Gastrocnemius medialis (tissue), 4 donors: ENCODE measurements at regions not wholly inside any gene's neighbourhood (a gene's known extent, or its start where the extent isn't known, plus 50 kb on each side); places are given as distances from the start of the nearest gene placed in this dataset.

Experiments
- ATAC-seq, 2 donors: fragments of 150-250 bp; one replicate each; pipeline ENCODE4 v1.9.1; 2016
- DNase-seq, 2 donors: peaks; one replicate each; pipeline ENCODE4 v3.0.0-alpha.2; 2019
- H3K27ac ChIP-seq, 4 donors: fragments of 200-600 bp; sonication (generic); 1 replicate in 1 of 4; 2 replicates in 3 of 4; pipeline ENCODE4 v1.5.1; 2016 to 2018; ENCODE audit warnings: mild to moderate bottlenecking in 2 of 4, moderate library complexity in 1 of 4
- H3K27me3 ChIP-seq, 3 donors: fragments of 200-600 bp; sonication (generic) in 2 of 3; 1 replicate in 1 of 3; 2 replicates in 2 of 3; pipeline versions ENCODE4 v1.5.1 to v1.6.0; 2016 to 2019; ENCODE audit warnings: mild to moderate bottlenecking in 1 of 3, moderate library complexity in 1 of 3
- H3K36me3 ChIP-seq, 2 donors: fragments of 200-600 bp; sonication (generic) in 1 of 2; one replicate each; pipeline ENCODE4 v1.5.1; 2017 to 2018
- H3K4me1 ChIP-seq, 2 donors: fragments of 200-600 bp; sonication (generic) in 1 of 2; one replicate each; pipeline ENCODE4 v1.5.1; 2016 to 2017; ENCODE audit warnings: mild to moderate bottlenecking in 2 of 2
- H3K4me3 ChIP-seq, 4 donors: fragments of 200-600 bp; sonication (generic) in 3 of 4; 1 replicate in 1 of 4; 2 replicates in 3 of 4; pipeline ENCODE4 v1.5.1; 2016 to 2019; ENCODE audit warnings: mild to moderate bottlenecking in 2 of 4
- H3K9me3 ChIP-seq, 3 donors: fragments of 200-600 bp; sonication (generic) in 2 of 3; 1 replicate in 1 of 3; 2 replicates in 2 of 3; pipeline ENCODE4 v1.5.1; 2016 to 2019
- CTCF ChIP-seq, 5 experiments: fragments of 450-650 bp in 3 of 5; fragments of 200-600 bp in 2 of 5; sonication (generic) in 2 of 5; IDR thresholded peaks in 4 of 5; conservative IDR thresholded peaks in 1 of 5; 1 replicate in 4 of 5; 2 replicates in 1 of 5; pipeline ENCODE4 v1.5.1; 2016 to 2019; ENCODE audit warnings: antibody characterized with exemption in 5 of 5, mild to moderate bottlenecking in 3 of 5, moderate library complexity in 3 of 5
- POLR2A ChIP-seq, 2 donors: fragments of 450-650 bp; IDR thresholded peaks; one replicate each; pipeline ENCODE4 v1.6.1; 2017; ENCODE audit warnings: antibody characterized with exemption in 2 of 2, mild to moderate bottlenecking in 2 of 2, moderate library complexity in 2 of 2
- in situ Hi-C, 4 donors: fragments of 200-750 bp; cut with MboI; loops; one replicate each; pipeline versions ENCODE4 v1.15.0 to v1.8.0; 2017; ENCODE audit warnings: low sequenced_read_pairs in 4 of 4
- intact Hi-C: fragments of 100-400 bp; cut with DNase I; formaldehyde crosslinking; loops from one replicate; pipeline ENCODE4 v1.15.1; 2023; ENCODE audit warnings: low total_unique reads

- Histone ChIP-seq H3K9me3 (no peaks in the 10 kb centered on the region), H3K27me3 (no peaks in the 10 kb centered on the region), H3K27ac (no peak overlapping the region), H3K4me1 (no peaks in the 10 kb centered on the region), H3K36me3 (no peaks in the 10 kb centered on the region), H3K4me3 (no peak overlapping the region)
- TF ChIP-seq CTCF (IDR thresholded peaks at IDR 0.05 in 4 of 5, conservative IDR thresholded peaks at IDR 0.05 in 1 of 5) (no peak), POLR2A (IDR thresholded peaks at IDR 0.05) (no peak)
- no peak for DNase-seq
- intact Hi-C loops (no loop called here), in situ Hi-C loops (no loop called here)
- ATAC-seq: no peak
Observed at GRCh38 chr14:36451310-36452065, 68.5 kb downstream of the NKX2-1 start.

GRCh38 chr14:36450550-36450949 lies 69.5 kb downstream of the NKX2-1 start:
- ATAC-seq (no peak), DNase-seq (no peak)
- Histone ChIP-seq H3K9me3 (no peaks in the 10 kb centered on the region), H3K4me3 (no peak overlapping the region), H3K4me1 (no peaks in the 10 kb centered on the region), H3K27ac (no peak overlapping the region), H3K36me3 (no peaks in the 10 kb centered on the region), H3K27me3 (no peaks in the 10 kb centered on the region)
- in situ Hi-C loops (no loop called here), intact Hi-C loops (no loop called here)
- no peak for TF ChIP-seq POLR2A (IDR thresholded peaks at IDR 0.05)
- TF ChIP-seq CTCF (IDR thresholded peaks at IDR 0.05 in 4 of 5, conservative IDR thresholded peaks at IDR 0.05 in 1 of 5): no peak

- DNase-seq (no peak), ATAC-seq (no peak)
- Histone ChIP-seq H3K27me3 (no peaks in the 10 kb centered on the region), H3K4me1 (no peaks in the 10 kb centered on the region), H3K36me3 (no peaks in the 10 kb centered on the region), H3K4me3 (no peak overlapping the region), H3K27ac (no peak overlapping the region), H3K9me3 (no peaks in the 10 kb centered on the region)
- TF ChIP-seq CTCF (IDR thresholded peaks at IDR 0.05 in 4 of 5, conservative IDR thresholded peaks at IDR 0.05 in 1 of 5): no peak
- no peak for TF ChIP-seq POLR2A (IDR thresholded peaks at IDR 0.05)
- intact Hi-C loops: no loop called here
- in situ Hi-C loops: no loop called here
Observed at GRCh38 chr14:36449903-36450302, 70.1 kb downstream of the NKX2-1 start.

- in situ Hi-C loops (no loop called here), intact Hi-C loops (no loop called here)
- H3K36me3 ChIP-seq: no peaks in the 10 kb centered on the region
- no peaks in the 10 kb centered on the region for H3K4me1 ChIP-seq
- H3K27ac ChIP-seq: no peak overlapping the region
- ATAC-seq: no peak
- DNase-seq: no peak
- no peaks in the 10 kb centered on the region for H3K9me3 ChIP-seq
- no peak for TF ChIP-seq POLR2A (IDR thresholded peaks at IDR 0.05)
- TF ChIP-seq CTCF (IDR thresholded peaks at IDR 0.05 in 4 of 5, conservative IDR thresholded peaks at IDR 0.05 in 1 of 5): no peak
- H3K4me3 ChIP-seq: no peak overlapping the region
- no peaks in the 10 kb centered on the region for H3K27me3 ChIP-seq
Observed at GRCh38 chr14:36443374-36443773, 76.7 kb downstream of the NKX2-1 start.

- TF ChIP-seq CTCF (IDR thresholded peaks at IDR 0.05 in 4 of 5, conservative IDR thresholded peaks at IDR 0.05 in 1 of 5) (no peak), POLR2A (IDR thresholded peaks at IDR 0.05) (no peak)
- Histone ChIP-seq H3K9me3 (no peaks in the 10 kb centered on the region), H3K27me3 (no peaks in the 10 kb centered on the region), H3K36me3 (no peaks in the 10 kb centered on the region), H3K4me3 (no peak overlapping the region), H3K4me1 (no peaks in the 10 kb centered on the region), H3K27ac (no peak overlapping the region)
- in situ Hi-C loops (no loop called here), intact Hi-C loops (no loop called here)
- DNase-seq: no peak
- no peak for ATAC-seq
Observed at GRCh38 chr14:36442824-36443241, 77.2 kb downstream of the NKX2-1 start.
